GM18519 (cell line): ENCODE measurements at regions not wholly inside any gene's neighbourhood (a gene's known extent, or its start where the extent isn't known, plus 50 kb on each side); places are given as distances from the start of the nearest gene placed in this dataset.
"Not testable (repeated sequence)": the region's sequence is repeated elsewhere in the genome, so short reads cannot be mapped to it uniquely, and the experiment has no call there.

Experiments used
- ATAC-seq: cut with Tn5 transposase; IDR thresholded peaks from one replicate; pipeline ENCODE4 v1.9.1; 2021; ENCODE audit warnings: mild to moderate bottlenecking, moderate library complexity; ENCODE audit not compliant: unreplicated experiment, low FRiP score

DNA sequence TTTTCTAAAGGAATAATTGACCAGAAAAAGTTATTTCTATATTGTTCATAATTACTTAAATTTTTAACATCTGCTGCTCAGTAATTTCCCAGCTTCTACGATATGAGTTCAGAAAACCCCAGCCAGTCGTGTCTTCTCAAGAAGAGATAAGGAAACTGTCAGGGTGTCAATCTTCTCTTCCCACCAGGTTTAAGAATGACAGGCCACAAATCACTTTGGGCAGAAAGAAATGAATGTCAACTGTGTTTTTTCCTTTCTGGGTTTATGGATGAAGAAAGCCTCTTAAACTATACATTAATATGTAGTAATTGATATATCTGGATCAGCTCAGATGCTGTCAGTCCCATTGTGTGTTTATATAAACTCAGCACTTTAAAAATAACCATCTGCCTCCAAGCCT, 453.2 kb upstream of the NUDT12 start:
- no peak for ATAC-seq

DNA sequence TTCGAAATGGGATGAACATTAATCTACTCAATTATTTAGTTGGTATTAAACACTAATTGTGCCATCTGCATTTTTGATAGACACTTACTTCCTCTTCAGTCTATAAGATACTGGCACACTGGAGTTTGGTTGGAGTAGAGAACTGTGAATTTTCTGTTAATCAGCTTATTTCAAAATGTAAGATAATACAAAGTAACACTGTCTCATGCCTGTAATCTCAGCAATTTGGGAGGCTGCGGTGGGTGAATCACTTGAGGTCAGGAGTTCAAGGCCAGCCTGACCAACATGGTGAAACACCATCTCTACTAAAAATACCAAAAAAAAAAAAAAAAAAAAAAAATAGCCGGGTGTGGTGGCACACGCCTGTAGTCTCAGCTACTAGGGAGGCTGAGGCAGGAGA, 440.2 kb upstream of the NUDT12 start:
- not testable (repeated sequence) for ATAC-seq

DNA sequence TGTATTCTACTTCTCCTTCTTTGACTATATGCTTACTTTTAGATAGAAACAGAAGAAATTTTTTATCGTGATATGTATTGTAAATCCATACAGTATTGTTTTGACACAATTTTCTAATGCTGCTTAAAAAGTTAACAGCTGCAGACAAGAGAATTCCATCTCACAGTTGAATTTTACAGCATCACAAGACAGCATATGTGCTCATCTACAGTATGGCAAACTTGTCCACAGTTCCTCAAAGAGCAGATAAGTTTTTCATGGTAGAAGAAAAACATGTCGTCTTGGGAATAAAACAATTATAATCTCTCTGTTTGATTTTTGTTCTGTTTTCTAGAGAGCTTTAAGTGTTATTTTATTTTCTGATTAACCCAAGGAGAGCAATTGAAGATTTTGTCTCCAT, 438.5 kb upstream of the NUDT12 start:
- no peak for ATAC-seq

GRCh38 chr5:103993031-103993430, 430.4 kb upstream of the NUDT12 start:
- no peak for ATAC-seq

DNA sequence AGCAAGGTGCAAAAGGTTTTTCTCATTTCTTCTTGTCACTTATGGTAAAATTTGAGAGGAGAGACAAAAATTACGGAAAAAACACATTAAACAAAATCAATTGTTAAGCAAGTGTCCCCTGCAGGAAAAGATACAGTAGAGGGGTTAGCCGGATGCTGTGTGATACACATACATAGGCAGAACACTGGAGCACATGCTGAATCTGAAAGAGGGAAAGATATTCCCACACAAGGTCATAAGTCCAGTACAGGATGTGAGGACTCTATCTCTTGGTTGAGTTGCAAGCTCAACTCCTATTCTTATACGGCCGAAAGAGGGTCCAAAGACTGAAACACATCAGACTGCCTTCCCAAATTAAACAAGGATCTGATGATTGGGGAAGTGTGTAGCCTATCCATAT, 427.5 kb upstream of the NUDT12 start:
- no peak for ATAC-seq

DNA sequence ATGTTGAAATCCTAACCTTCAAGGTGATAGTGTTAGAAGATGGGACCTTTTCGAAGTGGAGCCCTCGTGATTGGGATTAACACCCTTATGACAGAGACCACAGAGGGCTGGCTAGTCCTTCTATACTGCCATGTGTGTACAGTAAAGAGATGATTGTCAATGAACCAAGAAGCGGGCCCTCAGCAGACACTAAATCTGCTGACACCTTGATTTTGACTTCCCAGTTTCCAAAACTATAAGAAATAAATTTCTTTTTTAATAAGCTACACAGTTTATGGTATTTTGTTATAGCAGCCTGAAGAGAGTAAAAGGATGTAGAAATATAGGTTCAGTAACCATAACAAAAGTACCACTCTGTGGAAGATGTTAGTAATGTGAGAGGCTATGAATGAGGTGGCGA, 419.0 kb upstream of the NUDT12 start:
- ATAC-seq, result no peak

DNA sequence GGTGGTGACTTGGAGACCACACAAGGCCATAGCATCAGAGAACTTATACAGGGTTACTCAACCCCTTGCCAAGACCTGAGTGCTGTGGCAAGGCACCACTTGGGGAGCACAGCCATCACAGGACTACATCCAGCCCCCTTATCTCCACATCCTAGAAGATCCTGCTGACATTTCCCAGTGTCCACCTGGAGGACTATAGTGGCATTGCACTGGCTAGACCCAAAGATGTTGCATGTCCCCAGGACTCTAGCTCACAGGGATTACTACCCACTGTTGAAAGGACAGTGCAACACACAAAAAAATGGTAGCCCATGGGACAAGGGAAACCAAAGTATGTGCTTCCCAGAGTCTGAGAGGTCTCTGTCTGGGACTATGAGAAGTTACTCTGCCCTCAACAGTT, 411.1 kb upstream of the NUDT12 start:
- ATAC-seq, result no peak

DNA sequence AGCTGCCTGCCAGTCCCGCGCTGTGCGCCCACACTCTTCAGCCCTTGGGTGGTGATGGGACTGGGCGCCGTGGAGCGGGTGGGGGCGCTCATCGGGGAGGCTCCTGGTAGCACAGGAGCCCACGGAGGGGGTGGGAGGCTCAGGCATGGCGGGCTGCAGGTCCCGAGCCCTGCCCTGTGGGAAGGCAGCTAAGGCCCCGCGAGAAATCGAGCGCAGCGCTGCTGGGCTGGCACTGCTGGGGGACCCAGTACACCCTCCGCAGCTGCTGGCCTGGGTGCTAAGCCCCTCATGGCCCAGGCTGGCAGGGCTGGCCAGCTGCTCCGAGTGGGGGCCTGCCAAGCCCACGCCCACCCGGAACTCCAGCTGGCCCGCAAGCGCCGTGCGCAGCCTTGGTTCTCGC, 403.7 kb upstream of the NUDT12 start:
- ATAC-seq, result not testable (repeated sequence)

- no peak for ATAC-seq
Observed at GRCh38 chr5:103962023-103962422, 399.4 kb upstream of the NUDT12 start.

DNA sequence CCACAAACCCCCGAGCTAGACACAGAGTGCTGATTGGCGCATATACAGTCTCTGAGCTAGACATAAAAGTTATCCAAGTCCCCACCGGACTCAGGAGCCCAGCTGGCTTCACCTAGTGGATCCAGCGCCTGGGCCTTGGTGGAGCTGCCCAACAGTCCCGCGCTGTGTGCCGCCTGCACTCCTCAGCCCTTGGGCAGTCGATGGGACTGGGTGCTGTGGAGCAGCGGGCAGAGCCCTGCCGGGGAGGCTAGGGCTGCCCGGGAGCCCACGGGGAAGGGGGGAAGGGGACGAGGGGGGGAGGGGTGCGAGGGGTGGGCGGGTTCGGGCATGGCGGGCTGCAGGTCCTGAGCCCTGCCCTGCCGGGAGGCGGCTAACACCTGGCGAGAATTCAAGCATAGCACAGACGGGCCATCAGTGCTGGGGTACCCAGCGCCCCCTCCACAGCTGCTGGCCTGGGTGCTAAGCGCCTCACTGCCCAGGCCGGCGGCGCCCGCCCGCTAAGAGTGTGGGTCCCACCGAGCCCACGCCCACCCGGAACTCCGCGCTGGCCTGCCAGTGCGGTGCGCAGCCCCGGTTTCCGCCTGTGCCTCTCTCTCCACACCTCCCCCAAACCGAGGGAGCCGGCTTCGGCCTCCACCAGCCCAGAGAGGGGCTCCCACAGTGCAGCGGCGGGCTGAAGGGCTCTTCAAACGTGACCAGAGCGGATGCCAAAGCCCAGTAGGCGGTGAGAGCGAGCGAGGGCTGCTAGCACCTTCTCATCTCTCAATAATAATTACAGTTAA, 391.2 kb upstream of the NUDT12 start:
- no peak for ATAC-seq

- ATAC-seq, result no peak
Observed at GRCh38 chr5:103951776-103952175, 389.2 kb upstream of the NUDT12 start.

- ATAC-seq, result no peak
Observed at GRCh38 chr5:103943230-103943629, 380.6 kb upstream of the NUDT12 start.

- no peak for ATAC-seq
Observed at GRCh38 chr5:103942587-103943186, 380.1 kb upstream of the NUDT12 start.

GRCh38 chr5:103941596-103941995, 379.0 kb upstream of the NUDT12 start:
- ATAC-seq, result no peak

- no peak for ATAC-seq
Observed at GRCh38 chr5:103938146-103938695, 375.6 kb upstream of the NUDT12 start.

DNA sequence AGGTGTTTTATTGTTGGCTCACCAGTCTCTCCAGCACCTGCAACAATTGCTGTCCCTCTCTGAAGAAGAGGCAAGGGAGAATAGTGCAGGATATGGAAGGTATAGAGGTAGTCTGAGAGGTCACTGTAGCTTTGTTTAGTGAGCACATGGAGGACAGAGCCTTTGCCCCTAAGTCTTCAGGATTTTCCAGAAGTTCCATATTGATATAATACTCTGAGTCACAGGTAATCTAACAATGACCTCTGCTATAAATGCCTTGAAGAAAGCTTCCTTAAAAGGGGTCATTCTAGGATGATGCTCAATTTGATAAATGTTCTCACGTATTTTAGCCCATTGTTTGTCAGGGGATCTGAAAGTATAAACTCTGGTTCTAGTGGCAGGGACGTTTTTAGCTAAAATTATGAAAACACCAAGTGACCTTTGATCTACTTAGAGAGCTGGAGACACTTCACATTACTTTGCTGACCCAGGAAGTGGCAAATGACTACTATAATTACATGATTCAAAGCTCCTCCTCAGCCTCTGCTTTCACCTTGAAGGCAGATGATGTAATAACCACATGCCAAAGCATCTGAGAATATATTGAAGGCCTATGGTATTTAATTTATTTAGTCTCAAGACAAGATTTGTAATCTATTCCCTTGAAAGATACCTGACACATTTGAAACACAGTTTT, 366.9 kb upstream of the NUDT12 start:
- no peak for ATAC-seq

DNA sequence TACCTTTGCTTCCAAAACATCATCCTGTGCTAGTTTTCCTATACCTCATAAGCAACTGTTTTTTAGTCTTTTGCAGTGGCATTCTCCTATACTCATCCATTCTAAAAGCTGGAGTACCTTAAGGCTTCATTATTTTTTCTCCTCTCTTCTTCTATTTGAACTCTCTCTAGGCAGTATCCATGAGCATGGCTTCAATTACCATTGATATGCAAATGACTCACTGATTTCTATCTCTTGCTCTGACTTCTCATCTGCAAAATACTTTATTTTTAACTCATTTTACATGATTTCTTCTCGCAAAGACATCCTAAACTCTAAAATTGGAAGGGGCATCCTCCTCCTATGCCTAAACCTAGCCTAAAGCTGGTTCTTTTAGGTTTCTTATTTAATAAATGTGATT, 365.1 kb upstream of the NUDT12 start:
- no peak for ATAC-seq

GRCh38 chr5:103923616-103924168, 361.1 kb upstream of the NUDT12 start:
- ATAC-seq, result no peak

- no peak for ATAC-seq
Observed at GRCh38 chr5:103919506-103919905, 356.9 kb upstream of the NUDT12 start.

- ATAC-seq, result no peak
Observed at GRCh38 chr5:103918668-103919367, 356.2 kb upstream of the NUDT12 start.

DNA sequence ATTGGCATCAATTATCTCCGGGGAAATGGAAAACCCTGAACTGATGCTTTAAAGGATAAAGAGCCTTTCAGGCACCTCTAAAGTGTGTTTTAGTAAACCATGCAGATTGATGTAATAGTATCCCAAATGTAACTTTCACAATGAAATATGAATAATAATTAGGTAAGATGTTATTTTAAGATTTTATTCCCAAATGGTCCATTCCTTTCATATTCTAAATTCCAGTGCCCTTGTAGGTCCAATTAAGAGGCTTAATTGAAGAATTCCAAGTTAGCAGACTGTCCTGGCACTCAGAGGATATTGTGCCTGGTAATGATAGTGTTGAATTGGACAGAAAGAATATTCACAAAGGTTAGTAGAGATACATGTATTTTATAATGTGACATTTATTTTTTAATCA, 352.5 kb upstream of the NUDT12 start:
- no peak for ATAC-seq
